A549 (cell line): ENCODE measurements at regions not wholly inside any gene's neighbourhood (a gene's known extent, or its start where the extent isn't known, plus 50 kb on each side); places are given as distances from the start of the nearest gene placed in this dataset.

ENCODE experiments used
- ATAC-seq, 2 experiments: fragments of 200-7000 bp in 1 of 2; fragments of >200 bp in 1 of 2; cut with Nextera tagmentation in 1 of 2; cut with Tn5 transposase in 1 of 2; 3 replicates each; pipeline versions ENCODE4 v1.8.0 to v1.9.1; 2018 to 2020; ENCODE audit warnings: mild to moderate bottlenecking in 1 of 2, moderate library complexity in 1 of 2
- CTCF ChIA-PET: fragments of 300-600 bp; sonication (Branson Sonifier 250); formaldehyde crosslinking; extraction: SDS; loops from one replicate; lab custom pipeline; 2021; ENCODE audit warnings: antibody characterized with exemption, inconsistent platforms; lab: Yijun Ruan, JAX
- POLR2A ChIA-PET: fragments of 350-600 bp; formaldehyde crosslinking; extraction: SDS; loops from one replicate; lab custom pipeline; 2021; ENCODE audit warnings: antibody characterized with exemption, inconsistent platforms; lab: Yijun Ruan, JAX
- DNase-seq, 2 experiments: peaks; one replicate each; pipeline versions ENCODE4 v3.0.0 to v3.0.0-alpha.2; 2011 to 2016; ENCODE audit warnings: low read depth in 1 of 2, low spot score in 1 of 2
- FAIRE-seq: peaks from 2 replicates; lab custom pipeline; 2011; peaks lifted over from hg19 to GRCh38; lab: Jason Lieb, UNC
- H3K27ac ChIP-seq, 2 experiments: fragments of >200 bp; sonication (Bioruptor Twin); formaldehyde crosslinking; 3 replicates each; pipeline ENCODE4 v1.5.1; 2016 to 2017
- H3K4me1 ChIP-seq: fragments of >200 bp; sonication (Bioruptor Twin); formaldehyde crosslinking; 3 replicates; pipeline ENCODE4 v1.6.1; 2016
- H3K4me2 ChIP-seq: fragments of >200 bp; sonication (Bioruptor Twin); formaldehyde crosslinking; 3 replicates; pipeline ENCODE4 v1.6.1; 2016
- H3K4me3 ChIP-seq: fragments of >200 bp; sonication (Bioruptor Twin); formaldehyde crosslinking; 3 replicates; pipeline ENCODE4 v1.5.1; 2016
- H3K9me3 ChIP-seq: fragments of >200 bp; sonication (Bioruptor Twin); formaldehyde crosslinking; 3 replicates; pipeline ENCODE4 v1.6.1; 2016
- CBX2 ChIP-seq: fragments of 200-600 bp; sonication (generic); IDR thresholded peaks from 2 replicates; pipeline ENCODE4 v1.6.1; 2016; ENCODE audit warnings: low read depth, mild to moderate bottlenecking, borderline replicate concordance
- CEBPB ChIP-seq, 2 experiments: fragments of >200 bp in 1 of 2; sonication (Bioruptor Twin) in 1 of 2; formaldehyde crosslinking in 1 of 2; IDR thresholded peaks; 2 replicates each; pipeline ENCODE4 v1.6.1; 2012 to 2016
- EHF ChIP-seq: fragments of 250-450 bp; sonication (Bioruptor Pico); IDR thresholded peaks from 2 replicates; pipeline ENCODE4 v1.5.0; 2020; ENCODE audit warnings: mild to moderate bottlenecking
- EHMT2 ChIP-seq: fragments of 200-600 bp; sonication (generic); IDR thresholded peaks from 2 replicates; pipeline ENCODE4 v1.6.1; 2016; ENCODE audit warnings: antibody characterized with exemption, low read depth, mild to moderate bottlenecking, moderate library complexity
- EP300 ChIP-seq, 2 experiments: fragments of >200 bp; sonication (Bioruptor Twin); formaldehyde crosslinking; IDR thresholded peaks; 2 replicates in 1 of 2; 3 replicates in 1 of 2; pipeline ENCODE4 v1.6.1; 2016 to 2017
- FOSL2 ChIP-seq, 2 experiments: fragments of 450-650 bp in 1 of 2; fragments of >200 bp in 1 of 2; sonication (Bioruptor Twin) in 1 of 2; formaldehyde crosslinking; IDR thresholded peaks; 2 replicates each; pipeline versions ENCODE4 v1.5.0 to v1.6.1; 2016 to 2020; ENCODE audit warnings: mild to moderate bottlenecking in 1 of 2, moderate library complexity in 1 of 2
- GATA3 ChIP-seq: IDR thresholded peaks from 2 replicates; pipeline ENCODE4 v1.6.1; 2012; ENCODE audit warnings: borderline replicate concordance
- HDAC2 ChIP-seq: fragments of 200-600 bp; sonication (generic); IDR thresholded peaks from 2 replicates; pipeline ENCODE4 v1.6.1; 2016
- HOXB13 ChIP-seq: fragments of 250-450 bp; sonication (Bioruptor Pico); IDR thresholded peaks from 2 replicates; pipeline ENCODE4 v1.5.0; 2020; ENCODE audit warnings: low read depth, mild to moderate bottlenecking, moderate library complexity
- HOXB5 ChIP-seq: fragments of 250-450 bp; sonication (Bioruptor Pico); IDR thresholded peaks from 2 replicates; pipeline ENCODE4 v1.5.0; 2020; ENCODE audit warnings: mild to moderate bottlenecking, moderate library complexity
- NPAS2 ChIP-seq: fragments of 250-450 bp; sonication (Bioruptor Pico); IDR thresholded peaks from 2 replicates; pipeline ENCODE4 v1.8.0; 2022; ENCODE audit warnings: mild to moderate bottlenecking, moderate library complexity, borderline replicate concordance
- NR3C1 ChIP-seq: fragments of >200 bp; sonication (Bioruptor Twin); formaldehyde crosslinking; IDR thresholded peaks from 3 replicates; pipeline ENCODE4 v1.6.1; 2017
- PHF8 ChIP-seq: fragments of 200-600 bp; sonication (generic); IDR thresholded peaks from 2 replicates; pipeline ENCODE4 v1.6.1; 2016; ENCODE audit warnings: low read depth, mild to moderate bottlenecking, antibody characterized with exemption, moderate library complexity, borderline replicate concordance
- POLR2AphosphoS2 ChIP-seq: conservative IDR thresholded peaks from 2 replicates; pipeline ENCODE4 v1.6.1; 2012; ENCODE audit warnings: low read length, improper control_type of control experiment, inconsistent platforms
- RARB ChIP-seq: fragments of 250-450 bp; sonication (Bioruptor Pico); IDR thresholded peaks from 2 replicates; pipeline ENCODE4 v1.8.0; 2021; ENCODE audit warnings: mild to moderate bottlenecking, moderate library complexity
- TFCP2L1 ChIP-seq: fragments of 250-450 bp; sonication (Bioruptor Pico); IDR thresholded peaks from 2 replicates; pipeline ENCODE4 v1.5.0; 2021; ENCODE audit warnings: mild to moderate bottlenecking
- TP53 ChIP-seq: fragments of 250-450 bp; sonication (Bioruptor Pico); IDR thresholded peaks from 2 replicates; pipeline ENCODE4 v1.5.0; 2021; ENCODE audit warnings: mild to moderate bottlenecking, moderate library complexity
- ZNF302 ChIP-seq: fragments of 250-450 bp; sonication (Bioruptor Pico); IDR thresholded peaks from 2 replicates; pipeline ENCODE4 v1.9.0; 2021; ENCODE audit warnings: inconsistent platforms, mild to moderate bottlenecking, moderate library complexity
- WGBS: methylation state at CpG from one replicate; pipeline ENCODE4 v1.1.6; 2017; ENCODE audit errors: missing lambda C conversion rate; 5-methylcytosine and 5-hydroxymethylcytosine counted together
- TF ChIP-seq, protein P1 (sequence below): fragments of 250-450 bp; sonication (Bioruptor Pico); IDR thresholded peaks from 2 replicates; pipeline ENCODE4 v1.5.0; 2021; ENCODE audit warnings: mild to moderate bottlenecking, moderate library complexity, borderline replicate concordance
- TF ChIP-seq, protein P2 (sequence below): IDR thresholded peaks from 2 replicates; pipeline ENCODE4 v1.6.1; 2012
- TF ChIP-seq, protein P3 (sequence below): fragments of >200 bp; sonication (Bioruptor Twin); formaldehyde crosslinking; IDR thresholded peaks from 2 replicates; pipeline ENCODE4 v1.6.1; 2016

DNA sequence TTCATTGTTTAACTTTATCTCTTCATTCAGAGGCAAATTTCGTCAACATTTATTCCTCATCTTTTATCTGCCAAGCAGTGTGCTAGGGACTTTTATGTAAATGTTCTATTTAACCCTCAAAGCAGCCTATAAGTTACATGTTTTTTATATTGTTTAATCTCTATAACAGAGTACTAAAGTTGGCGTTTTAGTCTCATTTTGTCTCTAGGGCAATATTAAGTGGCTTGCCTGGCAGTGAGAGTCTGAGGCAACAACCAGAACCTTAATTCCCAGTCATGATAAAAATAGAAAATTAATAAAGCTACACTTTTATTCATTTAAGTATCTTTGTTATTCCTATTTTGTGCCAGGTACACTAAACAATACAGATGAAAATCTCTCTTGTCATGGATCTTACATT lies 994.3 kb upstream of the ADGRL2 start:
- no peak for FAIRE-seq
- TF ChIP-seq FOSL2 (IDR thresholded peaks at IDR 0.05), result no peak
- TF ChIP-seq FOSL2 (CRISPR knock-in tag; IDR thresholded peaks at IDR 0.05), result no peak
- TF ChIP-seq, protein P1, sequence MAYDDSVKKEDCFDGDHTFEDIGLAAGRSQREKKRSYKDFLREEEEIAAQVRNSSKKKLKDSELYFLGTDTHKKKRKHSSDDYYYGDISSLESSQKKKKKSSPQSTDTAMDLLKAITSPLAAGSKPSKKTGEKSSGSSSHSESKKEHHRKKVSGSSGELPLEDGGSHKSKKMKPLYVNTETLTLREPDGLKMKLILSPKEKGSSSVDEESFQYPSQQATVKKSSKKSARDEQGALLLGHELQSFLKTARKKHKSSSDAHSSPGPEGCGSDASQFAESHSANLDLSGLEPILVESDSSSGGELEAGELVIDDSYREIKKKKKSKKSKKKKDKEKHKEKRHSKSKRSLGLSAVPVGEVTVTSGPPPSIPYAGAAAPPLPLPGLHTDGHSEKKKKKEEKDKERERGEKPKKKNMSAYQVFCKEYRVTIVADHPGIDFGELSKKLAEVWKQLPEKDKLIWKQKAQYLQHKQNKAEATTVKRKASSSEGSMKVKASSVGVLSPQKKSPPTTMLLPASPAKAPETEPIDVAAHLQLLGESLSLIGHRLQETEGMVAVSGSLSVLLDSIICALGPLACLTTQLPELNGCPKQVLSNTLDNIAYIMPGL (CRISPR knock-in tag), result no peak
- no peak for TF ChIP-seq POLR2AphosphoS2
- no peak for TF ChIP-seq NR3C1
- no peak for TF ChIP-seq EP300 (IDR thresholded peaks at IDR 0.05)
- no peak for TF ChIP-seq HOXB5 (CRISPR knock-in tag)
- TF ChIP-seq, protein P2, sequence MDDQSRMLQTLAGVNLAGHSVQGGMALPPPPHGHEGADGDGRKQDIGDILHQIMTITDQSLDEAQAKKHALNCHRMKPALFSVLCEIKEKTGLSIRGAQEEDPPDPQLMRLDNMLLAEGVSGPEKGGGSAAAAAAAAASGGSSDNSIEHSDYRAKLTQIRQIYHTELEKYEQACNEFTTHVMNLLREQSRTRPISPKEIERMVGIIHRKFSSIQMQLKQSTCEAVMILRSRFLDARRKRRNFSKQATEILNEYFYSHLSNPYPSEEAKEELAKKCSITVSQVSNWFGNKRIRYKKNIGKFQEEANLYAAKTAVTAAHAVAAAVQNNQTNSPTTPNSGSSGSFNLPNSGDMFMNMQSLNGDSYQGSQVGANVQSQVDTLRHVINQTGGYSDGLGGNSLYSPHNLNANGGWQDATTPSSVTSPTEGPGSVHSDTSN, result no peak
- no peak for TF ChIP-seq HOXB13 (CRISPR knock-in tag)
- TF ChIP-seq HDAC2, result no peak
- no peak for TF ChIP-seq TP53 (CRISPR knock-in tag)
- TF ChIP-seq NPAS2 (CRISPR knock-in tag), result no peak
- TF ChIP-seq CBX2, result no peak
- Histone ChIP-seq H3K4me3 (no peak overlapping the region), H3K9me3 (no peaks in the 10 kb centered on the region), H3K4me2 (no peak overlapping the region), H3K27ac (no peak overlapping the region), H3K4me1 (no peaks in the 10 kb centered on the region)
- no peak for DNase-seq
- CTCF ChIA-PET, result no interaction called here
- POLR2A ChIA-PET, result no interaction called here
- no peak for ATAC-seq
- WGBS, result 43% methylated on average over 2 of the region's 2 CpGs

DNA sequence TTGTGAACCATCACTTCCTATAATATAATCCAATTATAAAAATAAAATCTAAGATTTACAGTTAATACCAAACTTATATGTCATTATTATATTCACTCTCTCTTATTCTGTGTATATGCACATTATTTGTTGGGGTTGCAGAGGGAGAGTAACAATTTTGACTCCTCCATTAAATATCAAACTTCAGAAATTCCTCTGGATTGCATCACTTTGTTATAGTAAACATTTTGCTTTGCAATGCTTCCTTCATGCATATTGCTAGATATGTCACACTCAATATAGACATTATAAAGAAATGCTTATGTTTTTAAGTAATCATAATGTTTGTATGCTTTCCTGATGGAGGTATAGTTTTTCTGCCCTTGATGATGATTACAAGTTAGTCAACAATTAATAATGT lies 999.0 kb upstream of the ADGRL2 start:
- POLR2A ChIA-PET, result no interaction called here
- Histone ChIP-seq H3K4me1 (no peaks in the 10 kb centered on the region), H3K9me3 (no peaks in the 10 kb centered on the region), H3K4me3 (no peak overlapping the region), H3K27ac (no peak overlapping the region), H3K4me2 (no peak overlapping the region)
- CTCF ChIA-PET, result no interaction called here
- no peak for TF ChIP-seq EHF (CRISPR knock-in tag)
- TF ChIP-seq GATA3, result no peak
- TF ChIP-seq ZNF302 (CRISPR knock-in tag), result no peak
- no peak for TF ChIP-seq HOXB5 (CRISPR knock-in tag)
- no peak for TF ChIP-seq TFCP2L1 (CRISPR knock-in tag)
- TF ChIP-seq EHMT2, result no peak
- TF ChIP-seq EP300 (IDR thresholded peaks at IDR 0.05), result no peak
- TF ChIP-seq HDAC2, result no peak
- TF ChIP-seq CEBPB (IDR thresholded peaks at IDR 0.05), result no peak
- TF ChIP-seq, protein P3, sequence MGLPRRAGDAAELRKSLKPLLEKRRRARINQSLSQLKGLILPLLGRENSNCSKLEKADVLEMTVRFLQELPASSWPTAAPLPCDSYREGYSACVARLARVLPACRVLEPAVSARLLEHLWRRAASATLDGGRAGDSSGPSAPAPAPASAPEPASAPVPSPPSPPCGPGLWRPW, result no peak
- TF ChIP-seq RARB (CRISPR knock-in tag), result no peak
- no peak for TF ChIP-seq FOSL2 (IDR thresholded peaks at IDR 0.05)
- TF ChIP-seq FOSL2 (CRISPR knock-in tag; IDR thresholded peaks at IDR 0.05), result no peak
- TF ChIP-seq PHF8, result no peak
- TF ChIP-seq, protein P2, result no peak
- FAIRE-seq (no peak), ATAC-seq (no peak), DNase-seq (no peak)
